ENCODE measurements at regions not wholly inside any gene's neighbourhood (a gene's known extent, or its start where the extent isn't known, plus 50 kb on each side); places are given as distances from the start of the nearest gene placed in this dataset.

DNA sequence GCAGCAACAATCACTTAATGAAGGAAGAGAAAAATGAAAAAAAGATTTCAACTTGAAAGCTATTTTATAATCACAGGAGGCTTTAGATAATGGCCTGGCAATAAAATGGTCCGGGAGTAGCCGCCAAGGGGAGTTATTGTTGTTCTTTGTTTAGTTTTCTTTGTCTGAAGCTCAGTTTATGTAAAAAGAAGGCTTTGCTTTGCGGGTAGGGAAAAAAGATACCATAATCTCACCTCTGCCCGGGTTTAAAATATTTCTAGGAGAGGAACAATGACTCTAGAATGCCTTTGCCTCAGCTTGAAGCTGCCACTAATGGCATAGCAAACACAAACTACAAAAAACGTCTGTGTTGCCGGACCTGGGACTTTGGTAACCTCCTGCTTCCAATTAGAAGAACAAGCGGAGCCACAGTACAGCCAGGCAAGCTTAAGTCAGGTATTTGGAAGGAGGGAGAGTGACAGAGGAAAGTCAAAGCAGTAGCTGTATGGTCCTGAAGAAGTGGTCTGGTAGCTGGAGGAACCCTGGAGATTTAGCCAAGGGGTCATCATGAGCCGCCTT, 764.5 kb downstream of the TUSC7 start:
- ATAC-seq: no peak
- no peaks in the 10 kb centered on the region for H3K36me3 ChIP-seq (ENCODE audit: control insufficient read depth, insufficient read depth, low read length)
- WGBS (ENCODE audit: insufficient coverage, low coverage, missing lambda C conversion rate): 0% methylated on average over 8 of the region's 8 CpGs
- no peak overlapping the region for H3K4me3 ChIP-seq
- no peaks in the 10 kb centered on the region for H3K9me1 ChIP-seq (ENCODE audit: control insufficient read depth, insufficient read depth, low read length)
- TF ChIP-seq TGIF2 (CRISPR knock-in tag; IDR thresholded peaks at IDR 0.05) (no peak), ELF2 (CRISPR knock-in tag; IDR thresholded peaks at IDR 0.05) (no peak), ZNF766 (CRISPR knock-in tag; conservative IDR thresholded peaks at IDR 0.05) (no peak), ATF1 (CRISPR knock-in tag; IDR thresholded peaks at IDR 0.05) (no peak), ATF1 (tag; IDR thresholded peaks at IDR 0.05) (no peak), RBM14 (IDR thresholded peaks at IDR 0.05; ENCODE audit: borderline replicate concordance, insufficient read depth, low read depth, low read length) (no peak)
- TF ChIP-seq, protein P1, sequence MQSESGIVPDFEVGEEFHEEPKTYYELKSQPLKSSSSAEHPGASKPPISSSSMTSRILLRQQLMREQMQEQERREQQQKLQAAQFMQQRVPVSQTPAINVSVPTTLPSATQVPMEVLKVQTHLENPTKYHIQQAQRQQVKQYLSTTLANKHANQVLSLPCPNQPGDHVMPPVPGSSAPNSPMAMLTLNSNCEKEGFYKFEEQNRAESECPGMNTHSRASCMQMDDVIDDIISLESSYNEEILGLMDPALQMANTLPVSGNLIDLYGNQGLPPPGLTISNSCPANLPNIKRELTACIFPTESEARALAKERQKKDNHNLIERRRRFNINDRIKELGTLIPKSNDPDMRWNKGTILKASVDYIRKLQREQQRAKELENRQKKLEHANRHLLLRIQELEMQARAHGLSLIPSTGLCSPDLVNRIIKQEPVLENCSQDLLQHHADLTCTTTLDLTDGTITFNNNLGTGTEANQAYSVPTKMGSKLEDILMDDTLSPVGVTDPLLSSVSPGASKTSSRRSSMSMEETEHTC (IDR thresholded peaks at IDR 0.05): no peak
- TF ChIP-seq, protein P2, sequence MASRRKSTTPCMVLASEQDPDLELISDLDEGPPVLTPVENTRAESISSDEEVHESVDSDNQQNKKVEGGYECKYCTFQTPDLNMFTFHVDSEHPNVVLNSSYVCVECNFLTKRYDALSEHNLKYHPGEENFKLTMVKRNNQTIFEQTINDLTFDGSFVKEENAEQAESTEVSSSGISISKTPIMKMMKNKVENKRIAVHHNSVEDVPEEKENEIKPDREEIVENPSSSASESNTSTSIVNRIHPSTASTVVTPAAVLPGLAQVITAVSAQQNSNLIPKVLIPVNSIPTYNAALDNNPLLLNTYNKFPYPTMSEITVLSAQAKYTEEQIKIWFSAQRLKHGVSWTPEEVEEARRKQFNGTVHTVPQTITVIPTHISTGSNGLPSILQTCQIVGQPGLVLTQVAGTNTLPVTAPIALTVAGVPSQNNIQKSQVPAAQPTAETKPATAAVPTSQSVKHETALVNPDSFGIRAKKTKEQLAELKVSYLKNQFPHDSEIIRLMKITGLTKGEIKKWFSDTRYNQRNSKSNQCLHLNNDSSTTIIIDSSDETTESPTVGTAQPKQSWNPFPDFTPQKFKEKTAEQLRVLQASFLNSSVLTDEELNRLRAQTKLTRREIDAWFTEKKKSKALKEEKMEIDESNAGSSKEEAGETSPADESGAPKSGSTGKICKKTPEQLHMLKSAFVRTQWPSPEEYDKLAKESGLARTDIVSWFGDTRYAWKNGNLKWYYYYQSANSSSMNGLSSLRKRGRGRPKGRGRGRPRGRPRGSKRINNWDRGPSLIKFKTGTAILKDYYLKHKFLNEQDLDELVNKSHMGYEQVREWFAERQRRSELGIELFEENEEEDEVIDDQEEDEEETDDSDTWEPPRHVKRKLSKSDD (conservative IDR thresholded peaks at IDR 0.05; ENCODE audit: low read length): no peak
- no peaks in the 10 kb centered on the region for H4K20me1 ChIP-seq (replicated peaks; ENCODE audit: control insufficient read depth, insufficient read depth, low read length)
- CTCF ChIA-PET (ENCODE audit: low intra/inter-chr PET ratio): no interaction called here
- H3K27me3 ChIP-seq (ENCODE audit: control insufficient read depth in 2 of 2, insufficient read depth in 2 of 2, low read length in 2 of 2): no peaks in the 10 kb centered on the region
- DNase-seq (ENCODE audit: extremely low read depth in 1 of 4, low spot score in 3 of 4): no peak
- no peak overlapping the region for H2AFZ ChIP-seq (ENCODE audit: low read depth, low read length)
- no peaks in the 10 kb centered on the region for H3K79me2 ChIP-seq (ENCODE audit: control insufficient read depth, insufficient read depth, low read length)
- no peak for FAIRE-seq
- no peak overlapping the region for H3K27ac ChIP-seq (ENCODE audit: extremely low read depth, low read depth, low read length)
- no peak overlapping the region for H3K4me2 ChIP-seq (ENCODE audit: insufficient read depth, low read length)
- intact Hi-C loops (cut with micrococcal nuclease) (no loop called here), in situ Hi-C loops (cut with MboI) (no loop called here)
- no peaks in the 10 kb centered on the region for H3K4me1 ChIP-seq (replicated peaks in 1 of 2; ENCODE audit: control insufficient read depth in 2 of 2, insufficient read depth in 2 of 2, low read length in 2 of 2)
- no TSS peak for BruUV-seq (replicated peaks)
- no peak overlapping the region for H3K9ac ChIP-seq (ENCODE audit: insufficient read depth in 1 of 2, low read depth in 2 of 2, low read length in 2 of 2)
- H3K9me3 ChIP-seq (replicated peaks; ENCODE audit: control insufficient read depth, insufficient read depth, low read depth, low read length): no peaks in the 10 kb centered on the region
- POLR2A ChIA-PET: no interaction called here

Measured in K562 (cell line).